TTC549 (cell line): ENCODE measurements at regions not wholly inside any gene's neighbourhood (a gene's known extent, or its start where the extent isn't known, plus 50 kb on each side); places are given as distances from the start of the nearest gene placed in this dataset.
"Not testable (repeated sequence)": the region's sequence is repeated elsewhere in the genome, so short reads cannot be mapped to it uniquely, and the experiment has no call there.

ENCODE experiments used
- FAIRE-seq: peaks from 2 replicates; lab custom pipeline; 2012; peaks lifted over from hg19 to GRCh38; lab: Jason Lieb, UNC

GRCh38 chr21:25487046-25487594 lies 120.2 kb downstream of the MRPL39 start:
- FAIRE-seq, result no peak

- no peak for FAIRE-seq
These were observed 121.4 kb downstream of the MRPL39 start for GRCh38 chr21:25485914-25486313.

GRCh38 chr21:25467896-25468295 lies 139.4 kb downstream of the MRPL39 start:
- FAIRE-seq, result no peak

- FAIRE-seq, result not testable (repeated sequence)
These were observed 140.2 kb downstream of the MRPL39 start for GRCh38 chr21:25467071-25467470.

- FAIRE-seq, result no peak
These were observed 140.8 kb downstream of the MRPL39 start for GRCh38 chr21:25466470-25466869.

GRCh38 chr21:25465263-25465662 lies 142.0 kb downstream of the MRPL39 start:
- no peak for FAIRE-seq

GRCh38 chr21:25464275-25464674 lies 143.0 kb downstream of the MRPL39 start:
- FAIRE-seq, result no peak

- no peak for FAIRE-seq
These were observed 144.7 kb downstream of the MRPL39 start for GRCh38 chr21:25462517-25462971.

- FAIRE-seq, result no peak
These were observed 145.6 kb downstream of the MRPL39 start for GRCh38 chr21:25461725-25462124.

GRCh38 chr21:25459993-25460392 lies 147.3 kb downstream of the MRPL39 start:
- no peak for FAIRE-seq

GRCh38 chr21:25459365-25459764 lies 147.9 kb downstream of the MRPL39 start:
- FAIRE-seq, result no peak

- no peak for FAIRE-seq
These were observed 148.8 kb downstream of the MRPL39 start for GRCh38 chr21:25458484-25458883.

- no peak for FAIRE-seq
These were observed 149.3 kb downstream of the MRPL39 start for GRCh38 chr21:25457946-25458345.

GRCh38 chr21:25457411-25457810 lies 149.9 kb downstream of the MRPL39 start:
- no peak for FAIRE-seq

GRCh38 chr21:25456672-25457071 lies 150.6 kb downstream of the MRPL39 start:
- FAIRE-seq, result no peak

GRCh38 chr21:25453524-25453923 lies 153.8 kb downstream of the MRPL39 start:
- FAIRE-seq, result no peak

- FAIRE-seq, result no peak
These were observed 157.3 kb downstream of the MRPL39 start for GRCh38 chr21:25449950-25450349.

GRCh38 chr21:25441835-25442234 lies 165.4 kb downstream of the MRPL39 start:
- FAIRE-seq, result no peak

- not testable (repeated sequence) for FAIRE-seq
These were observed 169.8 kb downstream of the MRPL39 start for GRCh38 chr21:25437465-25437864.

- FAIRE-seq, result no peak
These were observed 178.7 kb downstream of the MRPL39 start for GRCh38 chr21:25428537-25428936.

- FAIRE-seq, result no peak
These were observed 179.5 kb downstream of the MRPL39 start for GRCh38 chr21:25427828-25428227.

GRCh38 chr21:25426580-25426979 lies 180.7 kb downstream of the MRPL39 start:
- no peak for FAIRE-seq

GRCh38 chr21:25425156-25425555 lies 182.1 kb downstream of the MRPL39 start:
- no peak for FAIRE-seq

- no peak for FAIRE-seq
These were observed 182.6 kb downstream of the MRPL39 start for GRCh38 chr21:25424634-25425033.

- no peak for FAIRE-seq
These were observed 183.2 kb downstream of the MRPL39 start for GRCh38 chr21:25424048-25424447.
